Forelimb muscle (tissue), 1 donor: ENCODE measurements at regions not wholly inside any gene's neighbourhood (a gene's known extent, or its start where the extent isn't known, plus 50 kb on each side); places are given as distances from the start of the nearest gene placed in this dataset.
"Not testable (repeated sequence)": the region's sequence is repeated elsewhere in the genome, so short reads cannot be mapped to it uniquely, and the experiment has no call there.

Source experiments
- DNase-seq: peaks from one replicate; pipeline ENCODE4 v3.0.0-alpha.2; 2013; ENCODE audit warnings: low read depth

DNA sequence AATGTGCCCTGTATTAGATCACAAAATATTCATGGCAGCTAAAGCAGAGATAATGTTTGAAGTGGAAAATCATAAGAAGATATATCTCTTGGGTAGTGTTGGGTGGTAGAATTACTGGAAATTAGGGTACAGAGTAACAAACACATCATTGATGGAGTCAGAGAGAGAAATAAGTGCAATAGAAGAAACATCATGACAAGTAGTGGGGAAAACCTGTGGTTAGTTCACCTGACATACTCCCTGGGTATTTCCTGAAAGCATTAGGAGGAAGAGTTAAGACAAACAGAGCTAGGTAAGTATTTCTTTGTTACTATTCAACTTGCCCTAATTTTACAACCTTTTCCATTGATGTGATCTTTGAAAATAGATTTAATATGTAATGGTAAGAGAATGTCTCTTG, 691.9 kb upstream of the SOX9 start:
- DNase-seq, result no peak

DNA sequence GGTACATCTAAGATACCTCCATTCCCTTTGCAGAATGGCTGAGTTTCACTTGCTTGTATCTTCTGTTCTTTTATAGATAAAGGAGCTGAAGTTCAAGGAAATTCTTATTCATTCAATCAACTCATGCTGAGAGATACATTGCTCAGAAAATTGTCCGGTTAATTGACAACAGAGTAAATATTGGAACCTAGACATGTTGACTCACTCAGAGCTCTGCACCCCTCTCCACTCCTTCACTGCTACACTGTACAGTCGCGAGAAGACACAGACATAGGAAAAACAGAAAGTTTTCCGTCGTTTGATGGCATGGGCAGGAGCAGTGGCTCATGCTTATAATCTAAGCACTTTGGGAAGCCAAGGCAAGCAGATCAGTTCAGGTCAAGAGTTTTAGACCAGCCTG, 690.5 kb upstream of the SOX9 start:
- no peak for DNase-seq

DNA sequence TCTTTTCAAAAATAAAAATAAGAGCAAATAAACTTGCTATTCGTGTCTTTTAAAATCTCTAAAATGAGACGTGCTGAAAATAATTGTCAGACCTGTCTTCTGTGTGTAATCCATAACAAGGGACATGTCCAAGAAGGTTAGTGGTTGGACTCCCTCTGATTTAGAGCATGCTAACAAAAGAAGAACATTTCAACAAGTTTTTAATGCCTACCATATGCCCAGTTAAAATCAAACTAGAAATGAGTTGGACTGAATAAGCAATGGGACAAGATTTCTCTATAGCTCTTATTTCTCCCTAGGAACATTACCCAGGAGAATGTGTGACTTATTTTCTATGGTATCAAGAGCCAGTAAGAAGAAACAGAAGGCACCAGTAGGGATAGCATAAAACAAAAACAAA, 689.7 kb upstream of the SOX9 start:
- no peak for DNase-seq

DNA sequence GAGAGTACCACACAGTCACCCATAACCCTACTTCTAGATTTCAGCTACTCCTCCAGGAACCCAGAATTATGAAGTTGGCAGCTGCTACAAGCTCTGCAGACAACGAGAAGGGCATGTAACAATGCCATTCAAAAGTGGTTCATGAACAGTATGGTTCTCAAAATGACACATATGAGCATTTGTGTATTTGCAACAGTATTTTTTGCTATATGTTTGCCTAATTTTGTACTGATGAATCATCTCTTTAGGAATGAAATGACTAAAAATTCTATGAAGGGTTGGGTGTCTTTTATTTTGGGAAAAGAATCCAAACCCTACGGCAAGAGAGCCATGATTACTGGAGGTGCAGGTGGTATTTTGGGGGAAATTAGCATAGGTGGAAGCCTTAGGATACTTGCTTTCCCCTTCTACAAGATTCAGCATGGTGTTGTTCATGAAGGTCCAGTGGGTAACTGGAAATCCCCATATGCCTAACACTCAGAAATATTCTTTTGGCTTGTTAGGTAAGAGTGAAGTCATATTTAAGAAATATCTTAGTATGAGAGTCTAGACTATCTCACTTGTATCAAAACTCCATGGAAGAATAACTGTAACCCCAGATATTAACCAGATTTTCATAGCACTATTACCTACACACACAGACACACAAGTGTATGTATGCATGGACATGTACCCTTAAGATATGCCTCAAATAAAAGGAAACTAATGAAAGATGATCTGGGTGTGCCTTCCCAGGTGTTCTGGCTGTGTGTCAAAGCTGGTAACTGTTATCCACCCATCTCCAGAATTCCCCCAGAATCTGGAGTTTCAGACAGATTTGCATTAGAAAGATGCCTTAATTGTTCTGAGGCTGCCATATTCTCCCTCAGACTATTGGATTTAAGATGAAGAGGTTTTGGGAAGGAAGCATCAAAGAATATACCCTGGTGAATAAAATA, 688.2 kb upstream of the SOX9 start:
- no peak for DNase-seq

DNA sequence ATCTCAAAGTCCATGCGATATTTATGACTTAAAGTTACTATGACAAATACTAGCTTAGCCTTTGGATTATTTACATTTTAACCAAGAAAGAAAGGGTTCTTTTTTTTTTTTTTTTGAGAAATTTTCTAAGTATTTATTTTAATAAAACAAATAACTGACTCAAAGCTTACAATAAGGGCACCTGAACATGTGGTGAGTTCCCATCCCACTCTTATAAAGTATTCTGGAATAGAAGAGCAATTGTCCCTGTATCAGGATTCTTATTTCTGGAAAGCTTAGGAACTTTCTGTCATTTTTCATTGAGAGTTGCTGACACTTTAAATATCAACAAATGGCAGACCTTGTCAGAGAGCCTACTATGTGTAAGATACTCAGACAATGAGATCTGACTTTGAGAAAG, 686.1 kb upstream of the SOX9 start:
- no peak for DNase-seq

DNA sequence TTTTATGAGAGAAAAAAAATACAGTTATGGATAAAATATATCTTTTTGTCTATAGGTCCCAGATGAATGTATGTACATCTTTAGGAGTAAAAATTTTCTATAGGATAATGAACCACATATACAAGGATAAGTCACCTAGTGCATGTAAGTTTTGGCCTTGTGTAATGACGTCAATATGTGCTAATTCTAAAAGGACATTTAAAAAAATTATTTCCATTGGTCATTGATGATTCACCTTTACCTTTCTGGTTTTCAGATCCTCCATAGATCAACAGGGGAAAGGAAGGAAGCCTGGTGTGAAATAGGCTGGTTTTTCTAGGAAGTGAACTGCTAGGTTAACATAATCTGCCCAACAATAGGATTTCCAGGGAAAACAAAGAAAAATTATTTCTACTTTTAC, 684.3 kb upstream of the SOX9 start:
- DNase-seq, result no peak

DNA sequence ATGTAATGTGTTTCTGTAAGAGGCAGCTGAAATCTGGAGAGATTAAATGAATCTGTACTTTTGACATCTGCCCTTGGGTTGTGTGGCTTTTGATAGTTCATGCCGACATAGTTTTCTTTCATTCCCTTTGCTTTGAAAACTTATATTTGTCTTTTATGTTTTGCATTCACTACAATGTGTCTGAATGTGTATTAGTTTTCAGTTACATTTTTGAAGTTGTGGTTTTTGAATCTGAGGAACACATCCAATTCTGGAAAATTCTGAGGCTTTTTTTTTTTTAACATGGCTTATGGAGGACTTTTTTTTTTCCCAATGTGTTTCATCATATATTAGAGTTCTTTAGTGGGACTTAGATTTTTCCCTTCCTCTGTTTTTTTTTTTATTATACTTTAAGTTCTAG, 683.7 kb upstream of the SOX9 start:
- no peak for DNase-seq

DNA sequence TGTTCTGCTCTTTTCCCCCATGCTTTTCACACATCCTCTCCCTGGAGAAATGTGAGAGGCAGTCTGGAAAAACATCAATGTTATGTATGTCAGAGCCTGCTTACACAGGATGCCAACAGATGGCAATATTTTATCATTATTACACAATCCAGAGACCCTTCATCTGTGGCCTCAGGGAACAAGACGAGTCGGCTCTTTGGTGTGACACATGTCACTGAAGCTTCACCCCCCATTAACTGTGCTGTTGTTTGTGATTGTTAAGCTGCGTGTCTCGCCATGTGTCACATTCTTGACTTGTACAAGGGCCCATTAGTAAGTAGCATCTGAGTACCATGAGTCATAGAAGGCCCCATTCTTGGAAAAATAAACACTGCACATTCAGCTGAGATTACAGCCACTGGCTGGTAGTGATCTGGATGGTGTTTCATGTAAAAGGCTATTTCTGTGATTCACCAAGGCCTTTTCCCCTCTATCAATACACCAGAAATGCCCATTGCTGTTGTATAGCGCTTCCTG, 682.1 kb upstream of the SOX9 start:
- DNase-seq, result no peak

DNA sequence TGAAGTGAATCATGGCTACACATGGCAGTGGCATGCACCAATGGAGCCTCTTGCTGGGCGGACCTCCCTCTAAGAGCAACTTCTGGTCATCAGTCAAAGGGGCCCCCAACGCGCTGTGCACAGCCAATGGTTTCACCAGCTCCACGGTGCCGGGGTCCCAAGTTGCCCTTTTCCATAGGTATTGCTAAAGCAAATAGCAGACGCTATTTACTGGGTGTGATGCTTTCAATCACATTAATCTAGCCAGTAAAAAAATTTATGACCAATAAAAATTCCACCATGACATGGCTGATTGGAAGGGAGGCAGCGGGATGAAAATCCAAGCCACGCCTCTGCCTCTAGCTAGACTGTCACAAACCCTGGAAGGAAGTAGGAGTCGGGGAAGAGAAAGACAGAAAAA, 680.3 kb upstream of the SOX9 start:
- no peak for DNase-seq

DNA sequence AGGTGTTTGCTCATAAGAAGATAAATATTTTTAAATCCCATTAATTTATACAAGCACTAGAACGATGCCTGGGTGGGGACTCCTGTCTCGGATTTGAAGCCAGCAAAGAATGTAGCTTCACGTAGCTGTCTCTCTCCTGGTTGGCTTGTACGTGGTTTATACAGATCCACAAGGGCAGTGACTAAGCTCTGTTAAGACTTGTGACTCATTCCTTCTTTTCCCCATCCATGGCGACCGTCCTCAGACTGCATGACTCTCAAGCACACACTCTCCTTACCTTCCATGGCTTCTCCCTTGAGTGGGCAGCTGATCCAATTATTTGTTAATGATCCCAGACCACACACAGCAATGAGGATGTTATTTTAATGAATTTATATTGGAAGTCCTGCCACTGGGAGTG, 679.7 kb upstream of the SOX9 start:
- no peak for DNase-seq

DNA sequence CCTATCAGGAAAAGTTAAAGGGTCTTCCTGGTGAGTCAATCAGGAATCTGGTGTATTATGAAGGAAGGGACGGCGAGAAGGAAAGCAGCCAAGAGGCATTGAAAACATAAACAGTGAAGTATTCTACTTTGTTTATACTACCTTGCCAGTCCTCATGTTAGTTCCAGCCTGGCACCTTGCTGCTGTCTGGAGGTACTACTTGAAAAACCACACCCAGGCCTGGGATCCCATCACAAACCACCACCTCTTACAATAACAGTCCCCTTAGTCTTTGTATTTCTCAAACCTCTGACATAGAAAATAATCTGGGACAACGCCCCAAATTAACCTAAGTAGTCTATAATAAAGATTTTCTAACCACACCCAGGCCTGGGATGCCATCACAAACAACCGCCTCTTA, 676.7 kb upstream of the SOX9 start:
- no peak for DNase-seq

DNA sequence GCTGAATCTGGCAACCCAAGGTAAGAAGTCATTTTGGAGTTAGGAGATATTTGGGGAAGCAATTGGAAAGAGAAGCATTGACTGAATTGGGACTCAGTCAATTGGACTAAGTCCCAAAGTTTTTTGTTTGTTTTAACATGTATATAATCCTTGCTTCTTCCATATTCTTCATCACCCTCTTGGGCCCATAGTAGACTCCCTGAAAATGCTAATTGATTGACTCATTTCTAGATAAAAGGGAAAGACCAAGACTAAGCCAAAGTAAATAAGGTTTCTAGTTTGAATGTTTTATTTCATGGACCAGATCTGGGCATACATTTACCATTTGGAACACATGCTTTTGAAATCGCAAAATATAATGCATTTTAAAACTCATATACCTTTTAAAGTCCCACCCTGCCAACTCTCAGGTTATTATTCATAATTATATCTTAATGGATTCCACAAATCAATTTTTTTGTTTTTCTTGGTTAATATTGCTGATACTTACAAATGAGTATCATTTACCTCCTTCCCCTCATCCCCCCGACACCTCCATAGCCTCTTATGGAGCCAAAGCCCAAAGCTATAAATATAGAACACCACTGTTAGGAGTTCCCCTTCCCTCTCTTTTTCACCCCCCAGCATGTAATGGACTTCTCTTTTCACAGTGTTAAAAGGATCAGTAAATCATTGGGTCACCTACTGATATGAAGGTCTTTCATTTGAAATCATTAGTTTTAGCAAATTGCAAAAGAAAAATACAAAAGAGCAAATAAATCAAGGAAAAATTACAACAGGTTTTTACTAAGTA, 674.0 kb upstream of the SOX9 start:
- DNase-seq, result no peak

DNA sequence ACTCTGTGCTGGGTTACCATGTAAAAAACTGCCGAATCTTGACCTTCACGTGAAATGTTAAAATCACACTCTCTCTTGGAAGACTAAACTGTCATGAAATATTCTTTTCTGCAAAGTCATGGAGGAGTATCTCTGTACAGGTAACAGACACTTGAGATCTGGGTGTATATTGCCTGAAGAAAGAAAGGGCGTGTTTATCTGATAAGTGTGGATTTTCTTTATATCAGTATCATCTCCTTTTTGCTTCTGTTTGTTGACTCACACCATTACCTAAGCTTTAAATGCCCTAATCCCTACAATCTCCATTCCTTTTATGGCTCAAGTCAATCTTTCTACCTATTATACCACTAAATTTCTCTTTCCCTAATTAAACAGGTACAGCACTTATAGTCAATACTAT, 673.2 kb upstream of the SOX9 start:
- DNase-seq, result no peak

DNA sequence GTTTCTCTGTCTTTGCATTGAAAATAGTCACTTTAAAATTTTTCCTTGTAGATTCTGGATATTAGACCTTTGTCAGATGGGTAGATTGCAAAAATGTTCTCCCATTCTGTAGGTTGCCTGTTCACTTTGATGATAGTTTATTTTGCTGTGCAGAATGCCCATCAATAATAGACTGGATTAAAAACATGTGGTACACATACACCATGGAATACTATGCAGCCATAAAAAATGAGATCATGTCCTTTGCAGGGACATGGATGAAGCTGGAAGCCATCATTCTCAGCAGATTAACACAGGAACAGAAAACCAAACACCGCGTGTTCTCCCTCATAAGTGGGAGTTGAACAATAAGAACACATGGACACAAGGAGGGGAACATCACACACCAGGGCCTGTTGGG, 670.2 kb upstream of the SOX9 start:
- DNase-seq, result not testable (repeated sequence)

DNA sequence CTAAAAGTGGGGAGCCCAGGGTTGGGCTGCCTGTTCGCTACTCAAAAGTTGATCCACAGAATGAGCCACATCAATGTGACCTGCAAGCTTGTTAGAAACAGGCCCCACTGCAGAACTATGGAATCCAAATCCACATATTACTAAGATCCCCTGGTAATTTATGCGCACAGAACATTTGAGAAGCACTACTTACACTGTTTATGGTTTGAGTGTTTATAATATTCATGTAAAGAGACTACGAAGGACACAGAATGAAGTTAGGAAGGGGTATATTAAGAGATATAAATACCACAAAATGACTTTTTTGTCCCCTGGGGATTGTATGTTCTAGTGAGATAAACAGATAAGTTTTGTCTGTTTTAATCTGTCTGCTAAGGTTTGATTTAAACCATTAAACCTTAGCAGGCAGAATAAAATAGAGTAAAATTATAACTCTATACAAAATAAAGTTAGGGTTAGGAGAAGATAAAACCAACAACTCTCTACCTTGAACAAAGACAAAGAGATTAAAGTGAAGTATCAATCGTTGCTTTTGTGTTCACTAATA, 666.9 kb upstream of the SOX9 start:
- no peak for DNase-seq

DNA sequence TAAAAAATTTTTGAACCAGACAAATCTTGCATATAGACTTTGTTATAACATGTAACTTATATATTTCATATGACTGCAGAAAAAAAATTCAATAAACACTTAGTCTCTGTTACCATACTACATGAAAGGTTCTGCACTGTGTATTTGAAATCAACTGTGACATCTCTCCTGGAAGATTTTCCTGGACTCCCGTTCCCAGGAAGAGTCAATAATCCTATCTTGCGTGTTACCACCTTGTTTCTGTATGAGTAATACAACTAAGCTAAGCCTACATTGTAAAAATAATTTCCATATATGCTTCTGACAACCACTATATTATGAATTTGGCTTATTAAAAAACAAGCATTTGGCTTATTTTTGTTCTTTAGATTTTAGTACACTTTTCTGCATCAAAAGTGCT, 665.6 kb upstream of the SOX9 start:
- no peak for DNase-seq

DNA sequence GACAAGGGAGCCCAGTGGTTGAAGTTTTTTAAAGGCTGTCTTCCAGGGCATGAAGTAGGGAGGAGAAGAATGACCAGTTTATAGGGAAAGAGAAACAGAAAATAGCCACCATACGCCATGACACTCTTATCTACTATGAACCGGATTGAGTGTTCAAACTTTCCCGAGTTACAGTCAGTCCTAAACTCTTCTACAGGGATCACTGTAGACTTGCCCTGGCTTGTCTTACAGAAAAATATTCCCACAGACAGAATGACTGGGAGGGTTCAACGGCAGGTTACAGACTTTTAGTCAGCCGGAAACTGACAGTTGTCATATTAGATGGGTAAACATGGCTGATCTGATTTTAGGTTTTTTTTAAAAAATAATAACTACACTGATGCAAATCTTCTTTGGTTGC, 662.5 kb upstream of the SOX9 start:
- no peak for DNase-seq

DNA sequence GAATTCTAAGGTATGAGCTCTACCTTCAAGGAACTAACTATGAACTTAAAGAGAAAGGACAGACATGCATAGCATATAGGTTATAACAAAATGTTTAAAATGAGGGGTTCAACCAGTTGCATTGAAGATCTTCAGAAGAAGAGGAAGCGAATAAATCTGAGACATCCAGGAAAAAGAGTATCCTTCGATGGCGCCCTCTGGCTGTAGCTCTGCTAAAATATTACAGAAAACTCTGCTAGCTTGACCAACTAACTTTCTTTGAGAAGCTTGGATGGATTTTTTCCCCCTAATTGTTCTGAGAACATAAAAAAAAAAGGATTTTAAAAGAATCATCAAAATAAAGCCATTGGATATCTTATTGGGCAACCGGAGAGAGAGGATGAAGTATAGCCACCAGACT, 659.9 kb upstream of the SOX9 start:
- no peak for DNase-seq

DNA sequence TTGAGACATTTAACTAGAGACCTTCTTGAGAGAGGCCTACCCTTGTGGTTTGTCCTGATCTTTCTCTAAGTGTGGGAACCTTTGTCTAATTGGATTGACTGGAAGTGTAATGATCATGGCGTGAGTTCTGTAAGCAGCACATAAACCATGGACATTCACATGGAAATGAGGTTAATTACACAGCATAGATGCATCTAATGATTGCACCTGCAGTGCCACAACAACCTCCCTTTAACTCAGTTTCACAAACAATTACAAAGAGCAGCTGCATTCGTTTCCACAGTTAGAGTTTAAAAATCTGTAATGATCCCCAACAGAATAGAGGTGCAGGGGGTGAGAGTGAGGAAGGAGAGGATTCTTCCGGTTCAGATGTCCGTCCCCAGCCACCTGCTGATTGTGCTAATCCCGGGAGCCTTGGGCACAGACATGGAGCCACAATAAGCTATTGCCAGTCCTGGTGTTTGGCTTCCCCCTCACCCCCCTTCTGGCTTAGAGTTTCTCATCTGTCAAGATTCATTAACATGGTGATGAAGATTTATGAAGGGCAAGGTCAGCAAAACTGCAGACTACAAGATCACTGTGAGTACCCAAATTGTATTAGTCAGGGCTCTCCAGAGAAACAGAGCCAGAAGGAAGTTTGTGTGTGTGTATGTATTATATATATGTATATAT, 659.2 kb upstream of the SOX9 start:
- DNase-seq, result no peak

DNA sequence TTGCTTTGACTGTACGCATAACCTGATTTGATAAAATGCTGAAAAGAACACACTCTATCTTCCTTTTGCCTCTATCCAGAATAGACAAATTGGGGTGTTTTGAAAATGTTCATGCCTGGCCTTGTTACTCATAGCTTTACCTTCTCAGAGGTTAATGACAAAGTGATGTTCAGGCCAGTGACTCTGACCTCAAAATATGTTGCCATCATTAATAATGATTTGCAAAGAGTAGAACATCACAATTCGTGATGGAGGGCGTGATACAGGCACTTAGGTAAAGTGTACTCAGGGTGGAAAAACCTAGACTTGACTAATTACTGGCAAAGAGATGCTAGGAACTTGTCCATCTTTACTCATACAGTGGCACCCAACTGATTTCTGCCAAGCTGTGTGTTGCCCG, 656.6 kb upstream of the SOX9 start:
- no peak for DNase-seq

DNA sequence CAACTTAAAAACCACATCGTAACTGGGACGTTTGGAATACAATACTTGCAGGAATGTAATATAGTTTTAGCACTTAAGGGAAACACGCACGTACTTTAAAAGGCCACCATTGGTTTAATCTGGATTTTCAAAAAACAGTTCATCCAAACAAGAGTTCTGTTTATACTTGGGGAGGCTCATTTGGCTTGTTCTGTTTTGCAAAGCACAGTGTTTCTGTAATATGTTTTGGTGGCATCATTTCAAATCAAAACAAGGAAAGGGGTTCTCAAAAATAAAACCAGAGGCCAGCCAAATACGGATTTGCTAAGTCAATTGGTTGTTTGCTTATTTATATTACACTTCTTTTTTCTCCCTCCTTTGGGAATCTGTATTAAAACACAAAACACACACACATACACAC, 656.1 kb upstream of the SOX9 start:
- no peak for DNase-seq

DNA sequence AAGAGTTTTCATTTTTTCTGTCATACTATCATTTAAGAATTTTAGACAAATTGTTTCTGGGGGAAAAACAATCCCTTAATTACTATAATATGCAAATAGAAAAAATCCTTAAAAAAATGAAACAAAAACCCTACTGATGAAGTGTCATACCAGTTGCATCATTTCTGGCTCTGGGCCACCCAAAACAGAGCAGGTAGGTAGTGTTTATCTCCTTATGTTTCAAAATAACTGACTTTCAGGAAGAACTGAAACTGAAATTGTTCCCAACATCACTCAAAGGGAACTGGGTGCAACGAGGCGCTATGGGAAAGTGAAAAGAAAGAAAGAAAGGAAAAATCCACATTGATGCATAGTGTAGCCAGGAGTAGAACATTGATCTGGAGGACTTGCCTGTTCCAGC, 653.1 kb upstream of the SOX9 start:
- DNase-seq, result no peak
